Posterior cingulate gyrus (tissue), 11 donors: ENCODE measurements at regions not wholly inside any gene's neighbourhood (a gene's known extent, or its start where the extent isn't known, plus 50 kb on each side); places are given as distances from the start of the nearest gene placed in this dataset.

Source experiments
- DNase-seq, 10 donors: peaks; one replicate each; pipeline versions ENCODE4 v3.0.0 to v3.0.0-alpha.2; 2020 to 2021; ENCODE audit warnings: mixed read lengths in 3 of 10
- intact Hi-C: fragments of 100-400 bp; cut with DNase I; formaldehyde crosslinking; loops from one replicate; pipeline ENCODE4 v1.15.1; 2023

- no peak for DNase-seq
- intact Hi-C loops = no loop called here
Observed at GRCh38 chr4:36914106-36914505, 330.4 kb upstream of the NWD2 start.

- intact Hi-C loops = no loop called here
- DNase-seq = no peak
Observed at GRCh38 chr4:36915717-36916116, 328.8 kb upstream of the NWD2 start.

GRCh38 chr4:36917413-36917812, 327.1 kb upstream of the NWD2 start:
- intact Hi-C loops = no loop called here
- no peak for DNase-seq

GRCh38 chr4:36919721-36920120, 324.8 kb upstream of the NWD2 start:
- DNase-seq = no peak
- intact Hi-C loops = loop anchor here (10.0 kb wide), 1 partner anchor 65 kb away; no protein-coding TSS in a partner anchor

- intact Hi-C loops = loop anchor here (10.0 kb wide), 1 partner anchor 63 kb away; no protein-coding TSS in a partner anchor
Observed at GRCh38 chr4:36921476-36922216, 322.9 kb upstream of the NWD2 start.

GRCh38 chr4:36930562-36931111, 313.9 kb upstream of the NWD2 start:
- intact Hi-C loops = no loop called here

More at GRCh38 chr4:36921476-36922216, 322.9 kb upstream of the NWD2 start:
- DNase-seq = no peak

GRCh38 chr4:36944232-36944631, 300.3 kb upstream of the NWD2 start:
- intact Hi-C loops = no loop called here

More at GRCh38 chr4:36930562-36931111, 313.9 kb upstream of the NWD2 start:
- DNase-seq = no peak

GRCh38 chr4:36961420-36961819, 283.1 kb upstream of the NWD2 start:
- intact Hi-C loops = no loop called here
- DNase-seq = no peak

More at GRCh38 chr4:36944232-36944631, 300.3 kb upstream of the NWD2 start:
- DNase-seq = peak in 3 of 10 donors; percentile 8 to 57 (median 9)

- intact Hi-C loops = no loop called here
- DNase-seq = no peak
Observed at GRCh38 chr4:36966756-36967460, 277.6 kb upstream of the NWD2 start.

- intact Hi-C loops = no loop called here
- no peak for DNase-seq
Observed at GRCh38 chr4:36979533-36979932, 265.0 kb upstream of the NWD2 start.

- intact Hi-C loops = no loop called here
- no peak for DNase-seq
Observed at GRCh38 chr4:36990128-36990872, 254.2 kb upstream of the NWD2 start.

GRCh38 chr4:36997727-36998126, 246.8 kb upstream of the NWD2 start:
- intact Hi-C loops = no loop called here
- no peak for DNase-seq

- DNase-seq = no peak
Observed at GRCh38 chr4:37000281-37000680, 244.3 kb upstream of the NWD2 start.

GRCh38 chr4:37001688-37002436, 242.7 kb upstream of the NWD2 start:
- intact Hi-C loops = no loop called here
- DNase-seq = peak in 1 of 10 donors; percentile 42

More at GRCh38 chr4:37000281-37000680, 244.3 kb upstream of the NWD2 start:
- intact Hi-C loops = no loop called here

- no peak for DNase-seq
- intact Hi-C loops = no loop called here
Observed at GRCh38 chr4:37002625-37003024, 241.9 kb upstream of the NWD2 start.

- DNase-seq = no peak
- intact Hi-C loops = no loop called here
Observed at GRCh38 chr4:37008199-37008598, 236.3 kb upstream of the NWD2 start.

GRCh38 chr4:37014584-37014983, 230.0 kb upstream of the NWD2 start:
- no peak for DNase-seq
- intact Hi-C loops = no loop called here

- DNase-seq = no peak
Observed at GRCh38 chr4:37015391-37015790, 229.2 kb upstream of the NWD2 start.

GRCh38 chr4:37023504-37023903, 221.0 kb upstream of the NWD2 start:
- DNase-seq = no peak
- intact Hi-C loops = no loop called here

More at GRCh38 chr4:37015391-37015790, 229.2 kb upstream of the NWD2 start:
- intact Hi-C loops = no loop called here

- no peak for DNase-seq
- intact Hi-C loops = no loop called here
Observed at GRCh38 chr4:37023996-37024395, 220.5 kb upstream of the NWD2 start.
